Astrocyte (in vitro differentiated cells and primary cell): ENCODE measurements at regions not wholly inside any gene's neighbourhood (a gene's known extent, or its start where the extent isn't known, plus 50 kb on each side); places are given as distances from the start of the nearest gene placed in this dataset.
A peak's percentile ranks its signal among the peaks of the same experiment; 100 is the strongest.
"Not testable (repeated sequence)": the region's sequence is repeated elsewhere in the genome, so short reads cannot be mapped to it uniquely, and the experiment has no call there.

Source experiments
- DNase-seq: peaks from one replicate; pipeline ENCODE4 v3.0.0-alpha.2; 2010; ENCODE audit warnings: low read depth
- FAIRE-seq: peaks from 2 replicates; lab custom pipeline; 2011; peaks lifted over from hg19 to GRCh38; lab: Jason Lieb, UNC
- H2AFZ ChIP-seq: 2 replicates; pipeline ENCODE4 v1.6.0; 2012; ENCODE audit warnings: low read depth, low read length, inconsistent platforms
- H3K27ac ChIP-seq: 2 replicates; pipeline ENCODE4 v1.5.1; 2011; ENCODE audit warnings: low read depth, low read length, inconsistent platforms
- H3K27me3 ChIP-seq: 2 replicates; pipeline ENCODE4 v1.6.0; 2011; ENCODE audit warnings: low read length, inconsistent platforms; ENCODE audit not compliant: insufficient read depth
- H3K36me3 ChIP-seq: 2 replicates; pipeline ENCODE4 v1.5.1; 2011; ENCODE audit warnings: low read length, inconsistent platforms; ENCODE audit not compliant: insufficient read depth
- H3K4me1 ChIP-seq: 2 replicates; pipeline ENCODE4 v1.5.1; 2011; ENCODE audit warnings: low read length, inconsistent platforms; ENCODE audit not compliant: insufficient read depth
- H3K4me2 ChIP-seq: 2 replicates; pipeline ENCODE4 v1.6.0; 2012; ENCODE audit warnings: low read length, inconsistent platforms
- H3K4me3 ChIP-seq: 2 replicates; pipeline ENCODE4 v1.5.1; 2011; ENCODE audit warnings: low read depth, mild to moderate bottlenecking, low read length, inconsistent platforms; ENCODE audit not compliant: insufficient read depth
- H3K79me2 ChIP-seq: 2 replicates; pipeline ENCODE4 v1.6.0; 2012; ENCODE audit warnings: mild to moderate bottlenecking, low read length, inconsistent platforms; ENCODE audit not compliant: insufficient read depth
- H3K9ac ChIP-seq: 2 replicates; pipeline ENCODE4 v1.6.0; 2012; ENCODE audit warnings: mild to moderate bottlenecking, low read length, inconsistent platforms
- H3K9me3 ChIP-seq: 2 replicates; pipeline ENCODE4 v1.5.1; 2012; ENCODE audit warnings: low read depth, mild to moderate bottlenecking, low read length, inconsistent platforms; ENCODE audit not compliant: insufficient read depth
- H4K20me1 ChIP-seq: 2 replicates; pipeline ENCODE4 v1.6.0; 2012; ENCODE audit warnings: low read length, inconsistent platforms; ENCODE audit not compliant: insufficient read depth
- H3K27ac Mint-ChIP-seq: one replicate; pipeline ENCODE4 v1.8.0; 2021; ENCODE audit warnings: mild to moderate bottlenecking, mixed read lengths; ENCODE audit not compliant: unreplicated experiment
- H3K27me3 Mint-ChIP-seq: one replicate; pipeline ENCODE4 v1.8.0; 2021; ENCODE audit warnings: low read depth, mixed read lengths; ENCODE audit not compliant: unreplicated experiment
- H3K36me3 Mint-ChIP-seq: one replicate; pipeline ENCODE4 v1.8.0; 2021; ENCODE audit warnings: low read depth, mixed read lengths; ENCODE audit not compliant: unreplicated experiment
- H3K4me1 Mint-ChIP-seq: one replicate; pipeline ENCODE4 v1.8.0; 2021; ENCODE audit warnings: low read depth, mixed read lengths; ENCODE audit not compliant: unreplicated experiment
- H3K4me3 Mint-ChIP-seq: one replicate; pipeline ENCODE4 v1.8.0; 2021; ENCODE audit warnings: mild to moderate bottlenecking, moderate library complexity, mixed read lengths; ENCODE audit not compliant: unreplicated experiment
- H3K9me3 Mint-ChIP-seq: one replicate; pipeline ENCODE4 v1.8.0; 2021; ENCODE audit warnings: mild to moderate bottlenecking, mixed read lengths; ENCODE audit not compliant: unreplicated experiment

GRCh38 chr9:66797905-66798616 is 102.5 kb upstream of the ZNF658 start:
- FAIRE-seq, H3K79me2 ChIP-seq, H3K27ac ChIP-seq, H3K4me2 ChIP-seq, H3K27me3 Mint-ChIP-seq, H3K4me3 ChIP-seq, H3K36me3 ChIP-seq, H3K9ac ChIP-seq, H3K36me3 Mint-ChIP-seq, H3K4me1 ChIP-seq, H3K27me3 ChIP-seq, H3K9me3 ChIP-seq, H4K20me1 ChIP-seq, H3K4me3 Mint-ChIP-seq, H2AFZ ChIP-seq, H3K9me3 Mint-ChIP-seq: not testable (repeated sequence)
- Mint-ChIP-seq H3K27ac (peak overlapping the region; percentile 53), H3K4me1 (peaks cover 14% of the 10 kb centered on the region)
- peak; percentile 17 for DNase-seq

GRCh38 chr9:66803619-66804018 is 96.9 kb upstream of the ZNF658 start:
- not testable (repeated sequence) for H3K4me3 Mint-ChIP-seq, H3K4me1 Mint-ChIP-seq, H3K4me1 ChIP-seq, H3K27ac Mint-ChIP-seq, H3K4me2 ChIP-seq, H3K79me2 ChIP-seq, H3K27me3 Mint-ChIP-seq, H4K20me1 ChIP-seq, FAIRE-seq, H3K27ac ChIP-seq, H3K9ac ChIP-seq, H3K9me3 ChIP-seq, H2AFZ ChIP-seq, H3K36me3 ChIP-seq, H3K9me3 Mint-ChIP-seq, H3K27me3 ChIP-seq, DNase-seq, H3K36me3 Mint-ChIP-seq, H3K4me3 ChIP-seq

GRCh38 chr9:66810247-66810646 is 90.3 kb upstream of the ZNF658 start:
- H3K4me1 Mint-ChIP-seq, H3K9me3 ChIP-seq, H4K20me1 ChIP-seq, H3K27ac ChIP-seq, H3K27ac Mint-ChIP-seq, H3K27me3 Mint-ChIP-seq, DNase-seq, H3K79me2 ChIP-seq, H3K4me3 Mint-ChIP-seq, FAIRE-seq, H3K4me1 ChIP-seq, H3K9me3 Mint-ChIP-seq, H3K9ac ChIP-seq, H3K4me2 ChIP-seq, H3K27me3 ChIP-seq, H3K36me3 Mint-ChIP-seq, H2AFZ ChIP-seq, H3K36me3 ChIP-seq, H3K4me3 ChIP-seq: not testable (repeated sequence)

GRCh38 chr9:66812367-66812766 is 88.2 kb upstream of the ZNF658 start:
- not testable (repeated sequence) for H3K9me3 Mint-ChIP-seq, H3K27me3 Mint-ChIP-seq, H2AFZ ChIP-seq, FAIRE-seq, H3K9me3 ChIP-seq, H3K27ac Mint-ChIP-seq, H3K36me3 ChIP-seq, H3K9ac ChIP-seq, H3K4me3 Mint-ChIP-seq, H3K4me3 ChIP-seq, H4K20me1 ChIP-seq, H3K79me2 ChIP-seq, H3K4me1 ChIP-seq, H3K4me1 Mint-ChIP-seq, H3K27ac ChIP-seq, H3K4me2 ChIP-seq, DNase-seq, H3K36me3 Mint-ChIP-seq, H3K27me3 ChIP-seq

GRCh38 chr9:66812967-66813366 is 87.6 kb upstream of the ZNF658 start:
- H3K27me3 Mint-ChIP-seq, H3K27ac ChIP-seq, H3K27ac Mint-ChIP-seq, H4K20me1 ChIP-seq, H3K79me2 ChIP-seq, H3K9me3 Mint-ChIP-seq, FAIRE-seq, H3K4me1 Mint-ChIP-seq, H3K27me3 ChIP-seq, H3K4me1 ChIP-seq, DNase-seq, H3K36me3 Mint-ChIP-seq, H3K9me3 ChIP-seq, H2AFZ ChIP-seq, H3K4me3 Mint-ChIP-seq, H3K36me3 ChIP-seq, H3K4me3 ChIP-seq, H3K4me2 ChIP-seq, H3K9ac ChIP-seq: not testable (repeated sequence)

GRCh38 chr9:66814038-66814437 is 86.5 kb upstream of the ZNF658 start:
- H3K36me3 ChIP-seq, H3K9me3 Mint-ChIP-seq, H3K27ac ChIP-seq, H3K79me2 ChIP-seq, H3K4me3 ChIP-seq, H3K27me3 Mint-ChIP-seq, H3K27me3 ChIP-seq, H3K4me3 Mint-ChIP-seq, H3K9ac ChIP-seq, H3K4me2 ChIP-seq, H3K4me1 ChIP-seq, FAIRE-seq, H2AFZ ChIP-seq, H4K20me1 ChIP-seq, DNase-seq, H3K4me1 Mint-ChIP-seq, H3K36me3 Mint-ChIP-seq, H3K9me3 ChIP-seq: not testable (repeated sequence)
- H3K27ac Mint-ChIP-seq = peak overlapping the region; percentile 66
